ENCODE measurements at regions not wholly inside any gene's neighbourhood (a gene's known extent, or its start where the extent isn't known, plus 50 kb on each side); places are given as distances from the start of the nearest gene placed in this dataset.

- in situ Hi-C loops (cut with MboI; ENCODE audit: low sequenced_read_pairs, unreplicated experiment) = no loop called here
- TF ChIP-seq CTCF (IDR thresholded peaks at IDR 0.05; ENCODE audit: borderline replicate concordance, control extremely low read depth, extremely low read depth, insufficient read depth, missing control alignments) = no peak
- DNase-seq (ENCODE audit: low spot score) = no peak
These were observed 229.8 kb downstream of the COL12A1 start for GRCh38 chr6:74976026-74976425.

- in situ Hi-C loops (cut with MboI; ENCODE audit: low sequenced_read_pairs, unreplicated experiment) = no loop called here
- TF ChIP-seq CTCF (IDR thresholded peaks at IDR 0.05; ENCODE audit: borderline replicate concordance, control extremely low read depth, extremely low read depth, insufficient read depth, missing control alignments) = no peak
- no peak for DNase-seq (ENCODE audit: low spot score)
These were observed 232.3 kb downstream of the COL12A1 start for GRCh38 chr6:74973591-74973990.

GRCh38 chr6:74971633-74972032 is 234.2 kb downstream of the COL12A1 start:
- no peak for TF ChIP-seq CTCF (IDR thresholded peaks at IDR 0.05; ENCODE audit: borderline replicate concordance, control extremely low read depth, extremely low read depth, insufficient read depth, missing control alignments)
- no peak for DNase-seq (ENCODE audit: low spot score)
- in situ Hi-C loops (cut with MboI; ENCODE audit: low sequenced_read_pairs, unreplicated experiment) = no loop called here

GRCh38 chr6:74969591-74970267 is 236.1 kb downstream of the COL12A1 start:
- DNase-seq (ENCODE audit: low spot score) = no peak
- in situ Hi-C loops (cut with MboI; ENCODE audit: low sequenced_read_pairs, unreplicated experiment) = no loop called here
- TF ChIP-seq CTCF (IDR thresholded peaks at IDR 0.05; ENCODE audit: borderline replicate concordance, control extremely low read depth, extremely low read depth, insufficient read depth, missing control alignments) = no peak

GRCh38 chr6:74967821-74968220 is 238.0 kb downstream of the COL12A1 start:
- no peak for DNase-seq (ENCODE audit: low spot score)
- TF ChIP-seq CTCF (IDR thresholded peaks at IDR 0.05; ENCODE audit: borderline replicate concordance, control extremely low read depth, extremely low read depth, insufficient read depth, missing control alignments) = no peak
- in situ Hi-C loops (cut with MboI; ENCODE audit: low sequenced_read_pairs, unreplicated experiment) = no loop called here

GRCh38 chr6:74966712-74967111 is 239.1 kb downstream of the COL12A1 start:
- DNase-seq (ENCODE audit: low spot score) = no peak
- no peak for TF ChIP-seq CTCF (IDR thresholded peaks at IDR 0.05; ENCODE audit: borderline replicate concordance, control extremely low read depth, extremely low read depth, insufficient read depth, missing control alignments)
- in situ Hi-C loops (cut with MboI; ENCODE audit: low sequenced_read_pairs, unreplicated experiment) = no loop called here

Measured in GM13976 (cell line).